ENCODE measurements at regions not wholly inside any gene's neighbourhood (a gene's known extent, or its start where the extent isn't known, plus 50 kb on each side); places are given as distances from the start of the nearest gene placed in this dataset.

- Mint-ChIP-seq H3K9me3 (no peaks in the 10 kb centered on the region), H3K27me3 (peaks cover 13% of the 10 kb centered on the region), H3K36me3 (no peaks in the 10 kb centered on the region), H3K4me3 (no peak overlapping the region), H3K27ac (no peak overlapping the region), H3K4me1 (peaks cover 16% of the 10 kb centered on the region)
- no peak for ATAC-seq
Observed at GRCh38 chr21:35585878-35586277, 474.4 kb downstream of the SETD4 start.

DNA sequence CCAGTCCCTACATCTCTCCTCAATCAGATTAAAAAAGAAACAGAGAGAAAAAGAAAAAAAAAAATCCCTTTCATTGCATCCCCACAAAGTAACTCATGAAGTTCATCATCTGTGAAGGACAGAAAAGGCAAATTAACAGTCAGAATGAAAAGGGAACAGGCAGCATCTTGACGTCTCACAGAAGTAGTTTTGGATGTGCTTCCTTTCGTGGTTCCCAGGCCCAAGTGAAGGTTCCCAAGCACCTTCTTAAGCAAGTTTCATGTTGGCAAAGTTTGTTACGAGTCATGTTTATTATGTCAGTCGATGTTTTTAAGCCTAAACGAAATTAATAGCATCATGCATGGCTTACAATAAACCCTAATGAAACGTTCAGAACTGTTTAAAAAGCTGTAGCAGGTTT lies 475.2 kb downstream of the SETD4 start:
- no peak for ATAC-seq
- Mint-ChIP-seq H3K9me3 (no peaks in the 10 kb centered on the region), H3K4me1 (peaks cover 16% of the 10 kb centered on the region), H3K27me3 (peaks cover 13% of the 10 kb centered on the region), H3K4me3 (no peak overlapping the region), H3K27ac (no peak overlapping the region), H3K36me3 (no peaks in the 10 kb centered on the region)

GRCh38 chr21:35583566-35584216 lies 476.6 kb downstream of the SETD4 start:
- H3K27ac Mint-ChIP-seq, result no peak overlapping the region

DNA sequence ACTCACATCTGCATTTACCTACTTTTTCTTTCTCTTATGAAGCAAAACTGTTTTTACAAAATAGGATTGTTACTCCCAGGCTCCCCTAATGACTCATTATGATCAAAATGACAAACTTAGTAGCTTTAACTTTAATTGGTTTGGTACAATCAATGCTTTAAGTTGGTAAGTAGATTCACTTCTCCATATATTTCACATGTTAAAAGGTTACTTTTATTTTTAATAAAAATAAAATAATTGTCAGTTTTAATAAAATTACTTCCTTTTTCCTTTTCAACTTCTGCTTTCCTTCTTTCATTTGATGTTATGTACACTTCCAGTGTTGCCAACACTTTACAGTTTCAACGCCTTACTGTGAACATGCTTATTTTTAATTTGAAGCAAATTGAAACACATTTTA lies 477.6 kb downstream of the SETD4 start:
- Mint-ChIP-seq H3K9me3 (no peaks in the 10 kb centered on the region), H3K4me3 (no peak overlapping the region), H3K4me1 (peaks cover 16% of the 10 kb centered on the region), H3K36me3 (no peaks in the 10 kb centered on the region), H3K27ac (no peak overlapping the region), H3K27me3 (peaks cover 16% of the 10 kb centered on the region)
- ATAC-seq, result no peak

More at GRCh38 chr21:35583566-35584216, 476.6 kb downstream of the SETD4 start:
- H3K36me3 Mint-ChIP-seq, result no peaks in the 10 kb centered on the region
- peaks cover 16% of the 10 kb centered on the region for H3K4me1 Mint-ChIP-seq
- peaks cover 17% of the 10 kb centered on the region for H3K27me3 Mint-ChIP-seq
- H3K4me3 Mint-ChIP-seq, result no peak overlapping the region
- no peak for ATAC-seq
- H3K9me3 Mint-ChIP-seq, result no peaks in the 10 kb centered on the region

- Mint-ChIP-seq H3K4me3 (no peak overlapping the region), H3K27me3 (peaks cover 9% of the 10 kb centered on the region), H3K9me3 (no peaks in the 10 kb centered on the region), H3K4me1 (peaks cover 16% of the 10 kb centered on the region), H3K36me3 (no peaks in the 10 kb centered on the region), H3K27ac (no peak overlapping the region)
- ATAC-seq, result no peak
Observed at GRCh38 chr21:35581640-35582039, 478.7 kb downstream of the SETD4 start.

DNA sequence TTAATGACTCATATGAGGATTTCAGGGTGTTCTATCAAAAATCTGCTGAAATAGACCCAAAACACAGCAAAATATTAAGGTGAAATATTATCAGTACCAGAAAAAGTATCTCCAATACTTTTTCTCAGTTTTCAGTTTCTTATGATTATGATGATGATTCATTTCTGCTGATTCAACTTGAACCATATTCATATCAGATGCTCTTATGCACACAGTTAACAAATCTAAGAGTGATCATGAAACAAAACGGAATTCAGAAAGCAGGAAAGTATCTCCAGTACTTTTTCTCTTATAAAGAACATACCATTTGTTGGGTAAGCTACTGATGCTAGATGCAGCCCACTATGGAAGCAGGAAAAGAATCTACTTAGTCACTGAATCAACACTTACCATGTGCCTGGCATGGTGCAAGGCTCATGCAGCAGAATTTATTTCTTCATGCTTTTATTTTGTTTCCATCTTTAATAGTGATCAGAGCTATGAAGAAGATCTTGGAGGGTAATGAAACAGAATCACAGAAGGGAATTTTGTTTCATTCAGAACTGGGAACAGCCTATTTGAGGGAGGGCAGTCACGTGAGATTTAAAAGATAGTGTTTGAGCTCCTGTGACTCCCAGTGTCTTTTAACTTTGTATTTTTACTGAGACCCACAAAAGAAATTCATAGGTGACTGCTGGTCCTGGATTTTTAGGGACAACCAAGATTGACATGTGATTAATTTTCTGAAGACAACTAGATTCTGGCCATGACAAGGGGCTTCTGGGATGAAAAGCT lies 480.6 kb downstream of the SETD4 start:
- no peak overlapping the region for H3K27ac Mint-ChIP-seq
- peaks cover 14% of the 10 kb centered on the region for H3K27me3 Mint-ChIP-seq
- no peak for ATAC-seq
- H3K4me1 Mint-ChIP-seq, result peaks cover 16% of the 10 kb centered on the region
- H3K4me3 Mint-ChIP-seq, result no peak overlapping the region
- no peaks in the 10 kb centered on the region for H3K36me3 Mint-ChIP-seq
- H3K9me3 Mint-ChIP-seq, result no peaks in the 10 kb centered on the region

DNA sequence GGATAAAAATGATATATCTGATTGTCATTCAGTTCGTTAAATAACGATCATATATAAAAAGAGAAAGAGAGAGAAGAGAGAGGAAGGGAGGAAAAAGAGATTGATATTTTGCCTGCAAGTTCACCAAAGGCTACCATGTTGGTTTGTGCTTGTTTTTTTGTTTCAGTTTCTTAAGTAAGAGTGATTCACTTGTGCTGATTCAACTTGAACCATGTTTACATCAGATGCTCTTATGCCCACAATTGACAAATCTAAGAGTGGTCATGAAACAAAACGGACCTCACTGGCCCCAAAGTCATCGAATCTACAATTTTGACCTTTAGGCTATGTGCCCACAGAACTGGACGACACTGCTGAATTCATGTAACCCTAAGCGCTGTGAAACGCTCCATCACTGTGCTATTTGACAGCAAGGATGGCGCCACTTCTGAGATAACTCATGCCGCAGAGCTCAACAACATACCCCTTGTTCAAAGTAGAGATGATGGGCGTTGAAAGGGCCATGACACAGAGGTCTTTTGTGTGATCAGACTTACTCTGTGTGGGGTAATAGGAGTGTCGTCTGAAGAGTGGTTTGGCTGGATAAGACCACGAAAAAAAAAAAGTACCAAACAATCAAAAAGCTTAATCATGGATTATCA lies 481.4 kb downstream of the SETD4 start:
- H3K36me3 Mint-ChIP-seq, result no peaks in the 10 kb centered on the region
- peaks cover 21% of the 10 kb centered on the region for H3K27me3 Mint-ChIP-seq
- no peaks in the 10 kb centered on the region for H3K9me3 Mint-ChIP-seq
- no peak overlapping the region for H3K27ac Mint-ChIP-seq
- ATAC-seq, result no peak
- peaks cover 16% of the 10 kb centered on the region for H3K4me1 Mint-ChIP-seq
- no peak overlapping the region for H3K4me3 Mint-ChIP-seq

DNA sequence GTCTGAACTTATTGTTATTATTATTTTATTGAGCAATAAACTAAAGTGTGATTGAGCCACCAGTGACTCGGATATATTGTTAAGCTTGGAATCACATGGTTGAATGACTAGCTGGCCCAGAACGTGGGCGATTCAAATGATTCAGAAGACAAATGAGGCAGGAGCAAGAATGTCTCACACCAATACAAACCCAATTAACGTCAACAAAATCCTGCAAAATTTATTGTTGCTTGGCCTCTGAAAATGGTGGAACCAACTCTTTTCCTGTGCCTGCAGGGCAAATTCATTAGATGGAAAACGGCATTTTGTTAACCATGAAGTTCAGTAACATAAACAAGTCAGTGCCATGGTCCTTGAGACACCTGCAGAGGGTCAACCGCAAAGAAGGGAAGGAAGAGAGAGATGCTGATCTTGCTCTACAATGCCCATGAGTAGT lies 482.0 kb downstream of the SETD4 start:
- Mint-ChIP-seq H3K4me1 (peaks cover 16% of the 10 kb centered on the region), H3K4me3 (no peak overlapping the region), H3K27ac (no peak overlapping the region), H3K9me3 (no peaks in the 10 kb centered on the region), H3K27me3 (peaks cover 22% of the 10 kb centered on the region), H3K36me3 (no peaks in the 10 kb centered on the region)
- no peak for ATAC-seq

DNA sequence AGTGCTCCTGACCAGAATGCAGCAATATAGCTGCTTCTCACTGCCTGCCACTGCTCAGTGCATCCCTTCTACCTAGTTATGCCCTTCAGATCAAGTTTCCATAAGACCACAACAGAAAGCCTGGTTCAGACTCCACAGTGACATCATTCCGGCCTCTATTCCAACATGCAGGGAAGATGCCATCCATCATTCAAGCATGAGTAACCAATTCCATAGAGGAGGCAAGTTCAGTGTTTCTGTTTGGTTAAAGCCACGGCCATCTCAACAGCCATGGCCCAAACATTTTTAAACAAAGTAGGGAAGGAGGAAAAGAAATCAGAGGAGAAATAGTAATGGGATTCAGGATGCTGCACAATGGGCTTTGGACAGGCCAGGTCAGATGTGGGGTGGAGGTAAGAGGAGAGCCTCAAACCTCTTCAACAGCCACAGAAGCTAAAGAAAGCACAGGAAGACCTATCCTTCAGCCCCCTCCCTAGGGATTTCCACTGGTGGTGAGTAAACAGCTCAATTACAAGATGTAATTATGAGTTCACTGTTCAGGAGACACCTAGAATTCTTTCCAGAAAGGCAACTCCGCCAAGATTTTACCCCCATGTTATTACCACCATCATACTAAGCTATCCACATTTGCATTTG lies 484.9 kb downstream of the SETD4 start:
- Mint-ChIP-seq H3K4me1 (no peaks in the 10 kb centered on the region), H3K27ac (no peak overlapping the region), H3K27me3 (peaks cover 29% of the 10 kb centered on the region), H3K4me3 (no peak overlapping the region), H3K9me3 (no peaks in the 10 kb centered on the region), H3K36me3 (no peaks in the 10 kb centered on the region)
- no peak for ATAC-seq

GRCh38 chr21:35573472-35574374 lies 486.6 kb downstream of the SETD4 start:
- Mint-ChIP-seq H3K9me3 (no peaks in the 10 kb centered on the region), H3K4me3 (no peak overlapping the region), H3K36me3 (no peaks in the 10 kb centered on the region), H3K27ac (no peak overlapping the region), H3K27me3 (peaks cover 25% of the 10 kb centered on the region), H3K4me1 (no peaks in the 10 kb centered on the region)
- ATAC-seq, result no peak

- peaks cover 2% of the 10 kb centered on the region for H3K9me3 Mint-ChIP-seq
- H3K27me3 Mint-ChIP-seq, result peaks cover 20% of the 10 kb centered on the region
- H3K4me1 Mint-ChIP-seq, result no peaks in the 10 kb centered on the region
- no peak overlapping the region for H3K4me3 Mint-ChIP-seq
- no peaks in the 10 kb centered on the region for H3K36me3 Mint-ChIP-seq
- no peak for ATAC-seq
- no peak overlapping the region for H3K27ac Mint-ChIP-seq
Observed at GRCh38 chr21:35571910-35572309, 488.4 kb downstream of the SETD4 start.

GRCh38 chr21:35568643-35569042 lies 491.7 kb downstream of the SETD4 start:
- H3K4me1 Mint-ChIP-seq, result no peaks in the 10 kb centered on the region
- H3K27me3 Mint-ChIP-seq, result peaks cover 7% of the 10 kb centered on the region
- ATAC-seq, result no peak
- no peak overlapping the region for H3K27ac Mint-ChIP-seq
- no peak overlapping the region for H3K4me3 Mint-ChIP-seq
- H3K36me3 Mint-ChIP-seq, result no peaks in the 10 kb centered on the region
- peaks cover 2% of the 10 kb centered on the region for H3K9me3 Mint-ChIP-seq

GRCh38 chr21:35566874-35567273 lies 493.5 kb downstream of the SETD4 start:
- H3K9me3 Mint-ChIP-seq, result peaks cover 2% of the 10 kb centered on the region
- H3K27ac Mint-ChIP-seq, result no peak overlapping the region
- H3K4me3 Mint-ChIP-seq, result no peak overlapping the region
- H3K36me3 Mint-ChIP-seq, result no peaks in the 10 kb centered on the region
- ATAC-seq, result no peak
- H3K4me1 Mint-ChIP-seq, result no peaks in the 10 kb centered on the region
- peaks cover 7% of the 10 kb centered on the region for H3K27me3 Mint-ChIP-seq

GRCh38 chr21:35565204-35565611 lies 495.1 kb downstream of the SETD4 start:
- ATAC-seq, result no peak
- no peaks in the 10 kb centered on the region for H3K36me3 Mint-ChIP-seq
- H3K4me1 Mint-ChIP-seq, result no peaks in the 10 kb centered on the region
- no peaks in the 10 kb centered on the region for H3K27me3 Mint-ChIP-seq
- H3K27ac Mint-ChIP-seq, result no peak overlapping the region
- H3K9me3 Mint-ChIP-seq, result peaks cover 2% of the 10 kb centered on the region
- H3K4me3 Mint-ChIP-seq, result no peak overlapping the region

Measured in stimulated activated memory B cell treated with anti-CD40 and anti-IgM and Interleukin-4, amounts not matched to agents 10 μg/mL and 1 μg/mL and 100 μg/mL, for 72 hours (primary cell).